CD4-positive, alpha-beta T cell treated with Interleukin-1 beta for 1 hour (primary cell): ENCODE measurements at regions not wholly inside any gene's neighbourhood (a gene's known extent, or its start where the extent isn't known, plus 50 kb on each side); places are given as distances from the start of the nearest gene placed in this dataset.

Experiments used
- DNase-seq, 2 donors: peaks; one replicate each; pipeline ENCODE4 v3.0.0-alpha.2; 2020 to 2022

- no peak for DNase-seq
These were observed 336.6 kb upstream of the CWC22 start for GRCh38 chr2:180343528-180344345.

GRCh38 chr2:180337136-180337535 lies 330.0 kb upstream of the CWC22 start:
- no peak for DNase-seq

GRCh38 chr2:180336550-180336949 lies 329.5 kb upstream of the CWC22 start:
- no peak for DNase-seq

- DNase-seq, result no peak
These were observed 327.4 kb upstream of the CWC22 start for GRCh38 chr2:180334514-180334913.

- DNase-seq, result no peak
These were observed 321.8 kb upstream of the CWC22 start for GRCh38 chr2:180328795-180329422.

GRCh38 chr2:180327185-180327584 lies 320.1 kb upstream of the CWC22 start:
- no peak for DNase-seq

- no peak for DNase-seq
These were observed 318.5 kb upstream of the CWC22 start for GRCh38 chr2:180325416-180326120.

- no peak for DNase-seq
These were observed 317.1 kb upstream of the CWC22 start for GRCh38 chr2:180324182-180324581.

- DNase-seq, result no peak
These were observed 315.7 kb upstream of the CWC22 start for GRCh38 chr2:180322781-180323180.

- no peak for DNase-seq
These were observed 312.7 kb upstream of the CWC22 start for GRCh38 chr2:180319586-180320405.

GRCh38 chr2:180314086-180314485 lies 307.0 kb upstream of the CWC22 start:
- DNase-seq, result no peak

- DNase-seq, result no peak
These were observed 305.4 kb upstream of the CWC22 start for GRCh38 chr2:180312542-180312941.

GRCh38 chr2:180307096-180307495 lies 300.0 kb upstream of the CWC22 start:
- DNase-seq, result no peak

GRCh38 chr2:180306346-180306745 lies 299.2 kb upstream of the CWC22 start:
- DNase-seq, result no peak

- no peak for DNase-seq
These were observed 284.7 kb upstream of the CWC22 start for GRCh38 chr2:180291552-180292421.

GRCh38 chr2:180291060-180291459 lies 284.0 kb upstream of the CWC22 start:
- no peak for DNase-seq

- no peak for DNase-seq
These were observed 282.5 kb upstream of the CWC22 start for GRCh38 chr2:180289627-180290026.

- DNase-seq, result no peak
These were observed 272.5 kb upstream of the CWC22 start for GRCh38 chr2:180279581-180279980.

GRCh38 chr2:180276733-180277132 lies 269.6 kb upstream of the CWC22 start:
- no peak for DNase-seq

GRCh38 chr2:180268006-180268405 lies 260.9 kb upstream of the CWC22 start:
- DNase-seq, result no peak

GRCh38 chr2:180261976-180262375 lies 254.9 kb upstream of the CWC22 start:
- no peak for DNase-seq

- no peak for DNase-seq
These were observed 251.5 kb upstream of the CWC22 start for GRCh38 chr2:180258579-180258978.
